NCI-H146 treated with DMSO at 0.1 percent for 48 hours (cell line): ENCODE measurements at regions not wholly inside any gene's neighbourhood (a gene's known extent, or its start where the extent isn't known, plus 50 kb on each side); places are given as distances from the start of the nearest gene placed in this dataset.

Experiments used
- DNase-seq: peaks from one replicate; lab custom pipeline; 2025; ENCODE audit not compliant: unreplicated experiment; lab: John Stamatoyannopoulos, UW

DNA sequence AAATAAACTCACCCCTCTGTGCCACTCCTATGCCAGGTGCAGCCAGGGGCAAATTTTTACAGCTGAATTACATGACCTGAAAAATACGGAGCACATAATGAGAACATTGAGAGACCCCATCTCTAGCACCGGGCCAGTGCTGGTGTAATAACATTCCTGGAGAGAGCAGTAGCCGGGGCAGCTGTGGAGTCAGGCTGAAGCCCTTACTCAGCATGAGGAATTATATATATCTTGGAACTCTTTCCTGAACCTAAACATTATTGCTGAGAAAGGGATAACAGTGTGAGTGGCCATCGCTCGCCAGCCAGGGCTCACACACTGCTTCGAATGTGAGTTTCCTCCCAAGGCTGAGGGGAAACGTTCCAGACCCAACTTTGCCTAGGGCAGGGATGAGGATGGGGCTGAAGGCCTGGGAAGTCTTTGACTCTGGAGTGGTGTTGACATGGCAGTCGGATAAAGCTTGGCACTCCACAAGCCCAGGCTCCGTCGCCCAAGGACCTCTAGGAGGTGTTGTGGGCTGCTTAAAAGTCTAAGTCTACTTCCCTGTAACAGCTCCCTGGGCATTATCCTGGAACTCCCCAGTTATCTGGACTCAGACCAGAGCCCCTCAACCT, 269.8 kb downstream of the CDC5L start:
- no peak for DNase-seq

DNA sequence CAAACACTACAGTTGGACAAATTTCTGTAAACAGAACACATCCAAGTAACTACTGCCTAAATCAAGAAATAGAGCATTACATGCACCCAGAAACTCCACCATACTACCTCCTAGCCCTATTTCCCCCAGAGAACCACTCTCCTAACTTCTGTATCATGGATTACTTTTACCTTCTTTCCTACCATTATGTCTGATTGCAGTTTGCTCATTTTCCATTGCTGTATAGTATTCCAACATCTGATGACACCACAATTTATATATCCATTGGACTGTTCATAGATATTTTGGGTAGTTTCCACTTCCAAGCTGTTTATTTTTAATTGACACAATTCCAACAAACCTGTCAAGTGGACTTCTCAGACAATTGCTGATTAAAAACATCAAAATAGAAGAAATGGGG, 271.1 kb downstream of the CDC5L start:
- no peak for DNase-seq

DNA sequence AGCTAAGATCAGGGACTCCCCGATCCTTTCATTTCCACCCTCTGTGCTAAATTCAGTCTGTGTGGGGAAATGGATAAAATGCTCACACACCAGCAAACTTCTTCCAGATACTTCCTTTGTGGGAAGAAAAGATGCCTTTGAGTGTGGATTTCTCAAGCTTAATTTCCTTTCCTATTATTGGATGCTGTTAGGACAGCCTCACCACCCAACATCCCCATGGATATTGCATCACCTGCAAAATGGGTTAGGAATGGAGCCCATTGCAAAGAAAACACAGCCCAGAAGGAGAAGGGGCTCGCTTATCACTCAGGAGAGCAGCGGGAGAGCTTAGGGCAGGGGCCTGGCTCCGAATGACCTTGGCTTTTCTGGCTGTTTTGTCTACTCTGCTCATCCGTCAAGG, 272.2 kb downstream of the CDC5L start:
- no peak for DNase-seq

DNA sequence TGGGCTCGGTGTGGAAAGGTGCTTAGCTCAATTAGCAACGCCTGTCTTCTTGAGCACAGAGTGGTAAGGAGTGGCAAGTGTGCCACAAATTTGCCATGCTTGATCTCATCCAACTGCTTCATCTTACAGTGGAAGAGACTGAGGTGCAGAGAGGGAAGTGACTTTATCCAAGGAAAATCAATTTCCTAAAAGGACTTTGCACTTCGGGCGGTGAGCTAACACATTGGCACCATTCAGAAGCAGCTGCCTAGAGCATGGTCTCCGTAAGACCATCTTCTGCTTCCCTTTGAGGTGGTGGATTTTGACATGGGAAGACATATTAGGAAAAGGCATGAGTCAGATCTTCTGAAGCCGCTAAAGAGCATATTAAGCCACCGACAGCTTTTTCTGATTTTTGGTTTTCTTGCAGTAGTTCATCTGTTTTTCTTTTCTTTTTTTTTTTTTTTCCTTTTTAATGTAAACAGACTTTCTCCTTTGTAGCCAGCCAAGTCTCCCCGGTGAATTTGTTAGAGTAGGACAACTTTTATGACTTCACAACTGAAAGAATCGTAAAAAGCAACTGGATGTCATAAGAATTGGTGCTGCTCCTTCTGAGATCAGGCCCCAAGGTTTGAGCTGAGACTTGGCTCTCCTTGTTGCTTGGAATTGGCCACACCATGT, 273.2 kb downstream of the CDC5L start:
- no peak for DNase-seq

DNA sequence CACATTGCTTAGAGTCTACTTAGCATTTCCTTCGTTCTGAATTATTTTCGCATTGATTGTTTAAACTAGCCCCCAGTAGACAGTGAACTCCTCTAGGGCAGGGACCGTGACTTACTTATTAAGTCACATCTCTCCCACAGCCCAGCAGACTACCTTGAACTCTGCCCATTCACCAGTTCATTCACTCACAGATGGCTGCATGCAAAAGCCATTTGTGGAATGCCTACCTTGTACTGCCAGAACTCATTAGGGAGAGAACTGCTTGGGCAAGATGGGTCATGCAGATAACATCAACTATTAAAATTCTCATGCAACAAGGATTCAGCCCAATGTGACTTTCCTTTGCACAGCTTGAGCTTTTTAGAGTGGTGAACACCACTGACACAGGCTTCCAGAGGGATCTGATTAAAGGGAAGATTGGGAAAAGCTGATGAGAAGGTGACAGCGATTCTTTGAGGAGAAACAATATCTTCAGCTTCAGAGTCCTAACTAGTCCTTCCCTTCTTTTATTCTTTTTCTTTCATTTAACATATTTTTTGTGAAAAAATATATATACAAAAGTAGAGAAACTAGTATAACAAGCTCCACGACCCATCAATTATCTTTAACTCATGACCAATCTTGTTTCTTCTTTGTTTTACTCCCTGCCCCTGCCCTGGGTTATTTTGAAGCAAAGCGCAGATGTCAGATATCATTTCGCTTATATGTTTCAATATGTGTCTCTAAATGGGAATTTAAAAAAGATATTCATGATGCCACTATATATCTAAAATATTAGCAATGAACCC, 273.9 kb downstream of the CDC5L start:
- no peak for DNase-seq

DNA sequence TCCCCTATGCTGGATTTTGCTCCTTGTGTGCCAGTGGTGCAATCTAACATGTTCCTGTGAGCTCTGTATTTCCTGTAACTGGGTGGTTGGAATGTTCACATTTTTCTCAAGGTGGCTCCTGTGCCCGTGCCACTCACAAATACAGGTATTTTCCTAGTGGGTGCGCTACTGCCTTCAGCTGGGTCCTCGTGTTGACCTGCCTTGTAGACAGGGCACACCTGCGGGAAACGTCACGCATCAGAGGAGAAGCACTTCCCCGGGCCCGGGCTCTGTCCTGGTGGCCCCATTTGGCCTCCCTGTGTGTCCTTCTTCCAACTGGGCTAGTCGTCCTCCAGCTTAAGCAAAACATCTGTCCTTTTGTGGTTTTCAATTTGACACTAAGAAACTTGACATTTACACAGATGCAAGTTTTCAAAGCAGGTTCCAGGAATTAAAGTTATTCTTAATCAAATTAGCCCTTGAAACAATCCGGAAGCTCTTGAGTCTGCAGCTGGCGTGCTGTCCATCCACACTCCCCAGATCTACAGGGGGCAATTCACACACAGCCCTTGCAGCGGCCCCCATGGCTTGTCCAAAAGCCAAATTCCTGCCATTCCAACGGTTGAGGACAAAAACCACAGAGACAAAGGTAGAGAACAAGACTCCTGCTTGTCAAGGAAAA, 275.1 kb downstream of the CDC5L start:
- DNase-seq, result no peak

DNA sequence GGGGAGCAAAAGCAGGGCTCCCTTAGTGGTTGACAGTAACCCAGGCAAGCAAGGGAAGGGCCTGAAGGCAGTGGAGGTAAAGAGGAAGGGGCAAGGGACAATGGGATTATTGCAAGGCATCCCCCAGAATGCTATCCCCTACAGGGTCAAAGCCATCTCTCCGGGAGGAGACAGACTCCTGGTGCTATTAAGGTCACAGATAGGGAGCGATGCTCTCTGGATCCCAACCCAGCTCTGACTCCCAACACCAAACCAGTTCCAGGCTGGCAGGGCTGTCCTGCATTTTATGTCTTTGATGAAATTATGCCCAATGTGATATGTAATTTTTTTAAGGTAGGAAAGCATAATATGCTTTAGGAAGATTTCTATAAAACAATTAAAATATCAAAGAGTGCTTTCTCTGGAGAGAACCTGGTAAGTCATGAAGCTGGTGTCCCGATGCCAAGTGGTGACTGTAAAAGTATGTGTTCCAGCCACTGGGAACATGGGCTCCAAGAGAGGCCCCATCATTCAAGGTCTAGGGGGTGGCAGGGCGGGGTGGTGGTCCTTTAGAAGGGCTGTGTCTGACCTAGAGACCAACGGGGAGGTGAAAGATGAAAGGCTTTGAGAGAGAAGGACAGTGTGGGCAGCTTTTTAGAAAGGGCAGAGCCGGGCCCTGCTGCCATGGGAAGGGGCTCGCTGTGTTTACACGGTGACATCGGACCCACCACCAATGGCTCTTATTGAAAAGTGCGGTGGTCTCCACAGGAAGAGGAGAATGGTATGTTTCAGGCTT, 276.5 kb downstream of the CDC5L start:
- no peak for DNase-seq

DNA sequence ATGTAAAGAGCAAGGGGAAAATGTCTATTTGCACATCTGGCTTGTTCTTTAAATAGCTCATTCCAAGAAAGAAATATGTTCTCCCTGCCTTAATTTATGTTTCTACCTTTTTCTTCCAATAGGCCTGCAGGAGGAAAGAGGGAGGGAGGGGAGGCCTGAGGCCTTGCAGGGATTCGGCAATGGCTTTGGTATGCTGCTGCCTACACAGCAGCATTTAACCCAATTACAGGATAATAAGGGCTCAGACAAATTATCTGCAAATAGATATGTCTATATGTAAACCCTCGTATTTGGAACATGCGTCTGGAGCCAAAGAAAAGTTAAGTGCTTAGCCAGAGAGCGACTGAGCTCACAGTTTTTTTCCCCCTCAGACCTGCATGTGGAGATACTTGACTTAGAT, 277.2 kb downstream of the CDC5L start:
- no peak for DNase-seq

DNA sequence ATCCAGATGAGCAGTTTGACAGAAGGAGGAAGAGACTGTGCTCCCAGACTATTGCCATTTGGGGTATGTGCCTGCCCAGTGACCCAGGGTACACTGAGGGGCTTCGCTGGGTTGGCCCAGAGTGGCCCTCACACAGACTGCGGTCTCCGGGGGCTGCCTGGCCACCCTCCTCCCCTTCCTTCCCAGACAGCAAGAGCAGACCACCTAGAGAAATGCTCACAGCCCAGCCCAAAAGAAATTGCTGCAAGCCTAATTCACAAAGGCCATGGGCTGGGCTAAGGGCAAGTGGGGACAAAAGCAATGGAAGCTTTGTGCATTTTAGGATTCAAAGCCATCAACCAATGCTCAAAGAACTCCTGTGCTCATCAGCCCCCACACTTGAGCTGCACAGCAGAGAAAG, 277.6 kb downstream of the CDC5L start:
- no peak for DNase-seq

DNA sequence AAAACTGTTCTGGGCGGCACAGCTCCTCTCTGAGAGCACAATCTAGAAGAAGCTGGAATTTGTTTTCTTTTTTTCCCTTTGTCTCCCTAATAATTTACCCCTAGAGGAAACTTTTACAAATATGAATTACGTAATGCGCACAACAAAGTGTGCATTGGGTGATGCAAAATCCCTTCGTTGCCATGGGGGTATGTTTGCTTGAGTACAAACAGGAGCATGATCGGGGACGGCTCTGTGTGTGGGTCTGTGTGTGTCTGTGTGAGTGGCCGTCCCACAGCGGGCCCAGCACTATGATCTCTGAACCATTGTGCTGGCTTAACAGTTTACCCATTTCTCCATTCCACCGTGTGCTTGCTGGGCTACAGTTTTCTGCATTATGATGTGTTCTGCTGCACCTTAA, 278.2 kb downstream of the CDC5L start:
- DNase-seq, result no peak

DNA sequence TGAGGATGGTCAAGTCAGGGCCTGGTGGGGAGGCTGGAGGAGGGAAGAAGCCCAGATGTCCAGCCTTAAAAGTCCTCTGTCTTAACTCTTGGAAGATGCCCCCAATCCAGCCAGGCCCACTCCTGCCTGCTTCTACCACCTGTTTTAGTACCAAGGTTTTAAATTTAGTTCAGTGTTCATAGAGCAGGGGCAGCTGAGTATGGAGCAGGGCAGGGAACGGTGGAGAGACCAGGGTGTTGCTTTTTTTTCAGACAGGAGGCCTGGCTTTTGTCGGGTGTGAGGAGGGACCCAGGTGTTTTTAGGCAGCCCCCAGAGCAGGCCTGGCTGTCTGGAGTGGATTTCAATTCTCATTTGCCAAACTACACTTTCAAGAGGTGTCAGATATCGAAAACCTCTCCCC, 278.8 kb downstream of the CDC5L start:
- no peak for DNase-seq

DNA sequence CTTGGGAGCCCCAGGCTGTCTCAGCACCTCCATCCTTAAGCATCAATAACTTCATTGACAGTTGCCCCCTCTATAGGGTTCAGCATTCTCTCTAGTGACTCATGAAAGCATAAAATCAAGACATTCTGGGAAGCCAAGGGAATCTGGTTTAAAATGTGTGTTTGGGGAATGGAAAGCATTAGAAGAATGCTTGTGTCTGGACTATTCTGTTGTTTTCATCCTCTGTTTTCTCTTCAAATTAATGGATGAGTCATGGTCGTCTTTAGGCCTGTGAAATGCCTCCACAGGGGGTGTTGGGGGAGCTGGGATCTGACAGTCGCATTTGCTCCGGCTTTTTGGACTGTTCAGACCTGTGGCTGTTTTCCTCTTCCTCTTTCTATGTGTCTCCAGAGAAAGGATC, 279.7 kb downstream of the CDC5L start:
- DNase-seq, result no peak

DNA sequence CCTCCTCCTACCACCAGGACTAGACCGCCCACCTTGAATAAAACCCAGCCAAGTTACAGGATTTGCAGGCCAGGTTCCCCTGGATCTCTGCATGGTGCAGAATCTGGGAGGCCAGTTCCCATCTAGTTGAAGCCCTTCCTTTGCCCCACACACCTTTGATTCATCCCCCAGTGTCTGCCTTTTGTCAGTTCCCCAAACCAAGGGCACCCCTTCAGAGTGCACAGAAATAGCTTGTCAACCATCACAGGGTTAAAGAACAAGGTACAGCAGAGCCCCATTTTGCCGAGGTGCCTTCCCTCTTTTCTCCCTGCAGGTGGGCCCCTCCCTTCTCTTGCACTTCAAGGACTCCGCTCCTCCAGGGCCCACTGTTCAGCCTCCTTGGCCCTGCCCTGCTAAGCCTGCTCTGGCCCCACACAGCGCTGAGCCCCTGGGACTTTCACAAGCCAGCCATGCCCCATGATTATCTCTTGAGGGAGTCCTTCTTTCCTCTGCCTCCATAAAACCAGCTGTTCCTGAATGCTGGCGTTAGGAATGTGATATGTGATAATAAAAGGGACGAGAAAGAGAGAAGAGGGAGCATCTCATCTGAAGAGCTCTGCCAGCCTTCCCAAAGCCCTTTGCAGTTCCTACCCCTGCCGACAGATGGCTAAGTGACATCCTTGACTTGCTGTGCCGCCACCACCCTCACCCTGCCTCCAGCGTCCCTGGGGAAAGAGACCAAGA, 280.3 kb downstream of the CDC5L start:
- DNase-seq, result no peak

DNA sequence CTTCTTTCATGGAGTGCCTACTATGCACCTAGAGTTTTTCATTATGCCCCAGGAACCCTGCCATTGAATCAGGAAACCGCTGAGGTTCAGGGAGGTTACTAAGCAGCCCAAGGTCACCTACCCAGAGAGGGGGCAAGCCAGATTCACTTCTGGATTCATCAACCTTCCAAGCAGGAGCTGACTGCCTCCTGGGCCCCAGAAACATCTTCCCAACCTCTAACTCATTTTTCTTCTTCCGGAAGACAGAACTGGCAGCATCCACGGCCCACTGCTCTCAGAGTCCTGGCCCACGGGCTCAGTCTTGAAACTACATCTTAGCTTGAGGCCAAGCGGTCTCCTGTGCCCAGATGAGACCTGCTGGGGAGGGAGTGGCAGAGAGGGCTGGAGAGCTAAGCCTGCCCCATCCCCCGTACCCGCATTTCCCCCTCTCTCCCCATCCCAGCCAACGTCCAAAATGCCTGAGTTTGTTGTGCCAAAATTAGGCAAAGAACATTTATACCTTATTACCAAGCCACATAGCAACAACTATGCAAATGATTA, 281.0 kb downstream of the CDC5L start:
- DNase-seq, result no peak

DNA sequence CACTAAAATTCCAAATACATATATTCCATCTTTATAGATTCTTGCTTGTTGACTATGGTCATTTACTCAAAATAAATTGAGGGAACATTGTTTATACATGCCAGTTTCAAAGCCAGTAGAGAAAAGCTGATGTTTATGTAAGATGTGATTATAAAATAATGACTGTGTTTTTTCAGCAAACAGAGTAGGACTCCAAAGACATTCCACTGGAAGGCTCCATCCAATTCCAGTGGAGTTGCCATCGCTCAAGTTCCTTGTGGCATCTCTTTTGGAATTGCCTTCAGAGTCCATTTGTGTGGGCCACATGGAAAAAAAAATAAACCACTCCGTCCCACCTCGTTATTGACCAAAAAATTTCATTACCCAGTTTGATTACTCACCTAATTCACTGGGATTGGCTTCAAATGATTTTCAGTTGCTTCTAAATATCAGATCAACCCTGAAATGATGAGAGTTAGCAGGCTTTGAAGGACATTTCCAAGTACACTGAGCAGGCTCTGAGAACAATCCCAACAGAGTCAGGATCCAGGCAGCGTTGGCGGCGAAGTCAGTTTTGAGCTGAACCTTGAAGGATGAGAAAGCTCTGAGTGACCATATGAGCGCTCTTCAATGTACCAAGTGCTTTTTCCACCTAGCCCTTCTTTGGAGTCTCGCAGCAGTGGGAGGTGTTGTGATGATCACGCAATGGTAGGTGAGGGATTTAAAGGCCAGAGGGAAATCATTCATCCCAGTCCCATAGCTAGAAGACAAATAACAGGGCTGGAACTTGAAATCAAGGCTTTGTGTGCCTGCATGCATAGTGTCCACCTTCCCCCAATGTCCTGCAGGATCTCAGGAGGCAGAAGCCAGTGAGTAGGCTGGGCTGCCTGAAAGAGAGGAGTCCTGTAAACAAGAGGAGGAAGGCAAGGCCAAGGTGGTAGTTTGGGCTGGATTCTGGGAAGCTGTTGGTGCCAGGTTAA, 281.7 kb downstream of the CDC5L start:
- DNase-seq, result no peak

DNA sequence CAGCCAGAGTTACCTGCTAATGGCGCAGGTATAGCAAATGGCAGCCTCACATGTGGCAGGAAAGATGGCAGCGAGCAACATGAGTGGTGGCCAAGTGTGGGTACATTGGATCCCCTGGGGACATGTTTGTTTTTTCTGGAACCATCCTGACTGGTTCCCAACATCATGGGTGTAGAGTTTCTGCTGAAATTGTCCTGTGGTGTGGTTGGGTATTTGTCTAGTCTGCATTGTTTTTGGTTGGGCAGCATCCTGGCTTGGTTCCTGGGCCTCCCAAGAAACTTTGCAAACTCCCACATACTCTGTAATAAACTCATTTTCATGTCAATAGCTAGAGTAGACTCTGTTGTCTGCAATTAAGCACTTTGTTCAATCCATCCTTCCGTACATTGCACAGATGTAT, 282.6 kb downstream of the CDC5L start:
- DNase-seq, result no peak

DNA sequence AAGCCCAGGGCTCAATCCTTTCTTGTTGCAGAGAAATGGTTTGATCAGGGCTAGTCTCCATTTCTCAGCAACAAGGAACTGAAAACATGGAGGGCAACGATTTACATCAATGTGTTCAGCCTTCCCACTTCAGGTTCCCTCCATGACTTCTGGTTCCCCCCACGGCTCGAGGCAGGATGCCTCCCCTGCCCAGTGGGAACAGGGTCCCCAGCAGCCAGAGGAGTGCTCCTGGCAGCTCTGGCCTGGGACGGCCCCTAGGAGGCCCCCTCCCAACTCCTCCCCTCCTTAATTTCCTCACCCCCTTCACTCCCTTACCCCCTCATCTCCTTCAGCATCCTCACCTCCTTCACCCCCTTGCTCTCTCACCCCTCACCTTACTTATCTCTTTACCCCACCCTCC, 283.8 kb downstream of the CDC5L start:
- no peak for DNase-seq

DNA sequence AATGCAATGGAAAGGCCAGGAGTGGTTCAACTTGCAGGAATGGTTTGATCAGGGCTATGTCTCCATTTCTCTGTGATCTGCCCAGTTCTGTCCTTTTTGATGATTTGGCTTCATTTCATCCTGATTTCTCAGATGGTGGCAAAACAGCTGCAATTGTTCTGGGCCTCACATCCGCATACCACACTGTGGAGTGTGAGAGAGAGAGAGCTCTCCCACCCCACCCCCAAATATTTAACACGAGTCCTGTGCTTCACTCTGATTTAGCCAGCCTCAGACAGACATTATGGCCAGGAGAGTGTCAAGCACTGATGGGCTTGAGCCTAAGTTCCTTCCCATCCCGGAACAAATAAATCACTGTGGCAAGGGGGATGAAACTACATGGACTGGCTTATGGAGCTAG, 284.6 kb downstream of the CDC5L start:
- DNase-seq, result no peak

DNA sequence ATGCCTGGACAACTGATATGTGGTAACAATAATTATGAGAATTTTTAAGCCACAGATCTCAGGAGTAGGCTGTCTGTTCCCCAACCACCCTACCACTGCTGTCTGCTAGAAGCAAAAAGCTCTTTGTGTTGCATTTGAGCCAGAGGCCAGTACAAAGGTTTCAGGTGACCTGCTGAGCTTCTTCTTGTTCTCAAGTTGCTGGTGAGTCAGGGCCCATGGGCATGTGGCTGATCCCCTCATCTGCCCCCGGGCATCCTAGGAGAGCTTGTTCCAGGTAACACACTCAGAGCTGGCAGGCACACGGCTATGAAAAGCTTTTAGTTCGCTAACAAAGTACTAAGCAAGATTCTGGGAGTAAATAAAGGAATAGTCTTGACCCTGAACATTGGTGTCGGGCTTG, 285.3 kb downstream of the CDC5L start:
- no peak for DNase-seq
